ENCODE measurements at regions not wholly inside any gene's neighbourhood (a gene's known extent, or its start where the extent isn't known, plus 50 kb on each side); places are given as distances from the start of the nearest gene placed in this dataset.

- no peak for TF ChIP-seq CTCF (IDR thresholded peaks at IDR 0.05)
- no peak for TF ChIP-seq POLR2A (IDR thresholded peaks at IDR 0.05)
These were observed 442.2 kb upstream of the CCDC196 start for GRCh38 chr14:66043921-66044320.

Measured in uterus (tissue), 2 donors.